ENCODE measurements at regions not wholly inside any gene's neighbourhood (a gene's known extent, or its start where the extent isn't known, plus 50 kb on each side); places are given as distances from the start of the nearest gene placed in this dataset.

- no peak for TF ChIP-seq CTCF (conservative IDR thresholded peaks at IDR 0.05)
- TF ChIP-seq ZFX (IDR thresholded peaks at IDR 0.05): no peak
These were observed 82.8 kb upstream of the TCEAL2 start for GRCh38 chrX:102042372-102043325.
